ENCODE measurements at regions not wholly inside any gene's neighbourhood (a gene's known extent, or its start where the extent isn't known, plus 50 kb on each side); places are given as distances from the start of the nearest gene placed in this dataset.

GRCh38 chr5:168086104-168086610 is 205.3 kb upstream of the WWC1 start:
- Histone ChIP-seq H3K27me3 (ENCODE audit: control insufficient read depth, extremely low read depth, insufficient read depth, low read length) (no peaks in the 10 kb centered on the region), H4K20me1 (ENCODE audit: control insufficient read depth, extremely low read depth, insufficient read depth, low read length) (no peaks in the 10 kb centered on the region), H3K4me2 (ENCODE audit: control insufficient read depth, extremely low read depth, insufficient read depth, low read depth, low read length) (no peak overlapping the region), H3K9ac (ENCODE audit: control insufficient read depth, extremely low read depth, insufficient read depth, low read length) (no peak overlapping the region), H3K9me3 (ENCODE audit: control insufficient read depth, low read depth, low read length) (no peaks in the 10 kb centered on the region), H2AFZ (ENCODE audit: control insufficient read depth, low read length) (no peak overlapping the region), H3K4me3 (ENCODE audit: control insufficient read depth in 2 of 3, extremely low read depth in 1 of 3, insufficient read depth in 2 of 3, low read depth in 1 of 3, low read length in 3 of 3) (no peak overlapping the region), H3K9me1 (ENCODE audit: control insufficient read depth, extremely low read depth, insufficient read depth, low read length) (no peaks in the 10 kb centered on the region), H3K4me1 (ENCODE audit: control insufficient read depth, extremely low read depth, insufficient read depth, low read length) (no peaks in the 10 kb centered on the region), H3K36me3 (ENCODE audit: control insufficient read depth in 2 of 2, extremely low read depth in 1 of 2, insufficient read depth in 2 of 2, low read length in 2 of 2) (peaks cover 3 to 18% of the 10 kb centered on the region in 2 experiments), H3K79me2 (ENCODE audit: control insufficient read depth, insufficient read depth, low read length) (peaks cover 7% of the 10 kb centered on the region), H3K27ac (ENCODE audit: control insufficient read depth, insufficient read depth, low read length) (no peak overlapping the region)
- FAIRE-seq (no peak), DNase-seq (ENCODE audit: low read depth, low spot score) (no peak)
- TF ChIP-seq CTCF (optimal IDR thresholded peaks at IDR 0.05 in 1 of 3, IDR thresholded peaks at IDR 0.05 in 1 of 3, conservative IDR thresholded peaks at IDR 0.05 in 1 of 3; ENCODE audit: extremely low read depth in 1 of 3, insufficient read depth in 2 of 3, low read length in 3 of 3) = no peak
- no peak for TF ChIP-seq EZH2 (IDR thresholded peaks at IDR 0.05; ENCODE audit: low read length)
- dilution Hi-C loops (cut with MboI; ENCODE audit: extremely low pct_ligation_motif_present, low sequenced_read_pairs) = no loop called here

GRCh38 chr5:168086746-168087145 is 204.7 kb upstream of the WWC1 start:
- Histone ChIP-seq H3K9me1 (ENCODE audit: control insufficient read depth, extremely low read depth, insufficient read depth, low read length) (no peaks in the 10 kb centered on the region), H3K27me3 (ENCODE audit: control insufficient read depth, extremely low read depth, insufficient read depth, low read length) (no peaks in the 10 kb centered on the region), H3K4me1 (ENCODE audit: control insufficient read depth, extremely low read depth, insufficient read depth, low read length) (no peaks in the 10 kb centered on the region), H3K9ac (ENCODE audit: control insufficient read depth, extremely low read depth, insufficient read depth, low read length) (no peak overlapping the region), H3K36me3 (ENCODE audit: control insufficient read depth in 2 of 2, extremely low read depth in 1 of 2, insufficient read depth in 2 of 2, low read length in 2 of 2) (peaks cover 7 to 22% of the 10 kb centered on the region in 2 experiments), H2AFZ (ENCODE audit: control insufficient read depth, low read length) (no peak overlapping the region), H3K4me2 (ENCODE audit: control insufficient read depth, extremely low read depth, insufficient read depth, low read depth, low read length) (no peak overlapping the region), H3K27ac (ENCODE audit: control insufficient read depth, insufficient read depth, low read length) (no peak overlapping the region), H3K4me3 (ENCODE audit: control insufficient read depth in 2 of 3, extremely low read depth in 1 of 3, insufficient read depth in 2 of 3, low read depth in 1 of 3, low read length in 3 of 3) (no peak overlapping the region), H3K79me2 (ENCODE audit: control insufficient read depth, insufficient read depth, low read length) (peaks cover 7% of the 10 kb centered on the region), H4K20me1 (ENCODE audit: control insufficient read depth, extremely low read depth, insufficient read depth, low read length) (no peaks in the 10 kb centered on the region), H3K9me3 (ENCODE audit: control insufficient read depth, low read depth, low read length) (no peaks in the 10 kb centered on the region)
- no peak for DNase-seq (ENCODE audit: low read depth, low spot score)
- dilution Hi-C loops (cut with MboI; ENCODE audit: extremely low pct_ligation_motif_present, low sequenced_read_pairs) = no loop called here
- no peak for FAIRE-seq
- TF ChIP-seq CTCF (optimal IDR thresholded peaks at IDR 0.05 in 1 of 3, IDR thresholded peaks at IDR 0.05 in 1 of 3, conservative IDR thresholded peaks at IDR 0.05 in 1 of 3; ENCODE audit: extremely low read depth in 1 of 3, insufficient read depth in 2 of 3, low read length in 3 of 3) = no peak
- TF ChIP-seq EZH2 (IDR thresholded peaks at IDR 0.05; ENCODE audit: low read length) = no peak

Measured in keratinocyte (primary cell).